NCI-H1694 (cell line): ENCODE measurements at regions not wholly inside any gene's neighbourhood (a gene's known extent, or its start where the extent isn't known, plus 50 kb on each side); places are given as distances from the start of the nearest gene placed in this dataset.
"Not testable (repeated sequence)": the region's sequence is repeated elsewhere in the genome, so short reads cannot be mapped to it uniquely, and the experiment has no call there.

Experiments used
- DNase-seq: peaks from one replicate; lab custom pipeline; 2025; lab: John Stamatoyannopoulos, UW

GRCh38 chr15:79606831-79607355 lies 174.8 kb downstream of the MINAR1 start:
- DNase-seq = no peak

- no peak for DNase-seq
Observed at GRCh38 chr15:79608066-79608864, 176.1 kb downstream of the MINAR1 start.

DNA sequence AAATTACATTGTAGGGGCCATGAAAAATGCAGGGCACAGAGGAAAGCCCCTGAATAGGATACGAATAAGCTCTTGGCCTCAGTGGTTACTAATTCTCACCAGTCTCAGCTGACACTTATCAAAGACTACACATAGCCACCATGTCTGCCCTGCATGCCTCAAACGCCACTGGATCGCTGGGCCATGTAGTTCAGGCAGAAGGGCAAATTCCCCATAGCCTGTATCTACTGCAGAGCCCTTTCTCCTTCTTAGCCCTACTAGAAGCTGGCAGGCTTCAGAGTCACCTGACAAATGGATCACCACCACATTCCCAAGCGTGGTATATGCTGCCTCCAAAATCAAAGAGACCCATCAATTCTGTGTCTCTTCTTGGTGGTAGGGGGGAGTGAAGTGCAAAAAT lies 177.4 kb downstream of the MINAR1 start:
- no peak for DNase-seq

DNA sequence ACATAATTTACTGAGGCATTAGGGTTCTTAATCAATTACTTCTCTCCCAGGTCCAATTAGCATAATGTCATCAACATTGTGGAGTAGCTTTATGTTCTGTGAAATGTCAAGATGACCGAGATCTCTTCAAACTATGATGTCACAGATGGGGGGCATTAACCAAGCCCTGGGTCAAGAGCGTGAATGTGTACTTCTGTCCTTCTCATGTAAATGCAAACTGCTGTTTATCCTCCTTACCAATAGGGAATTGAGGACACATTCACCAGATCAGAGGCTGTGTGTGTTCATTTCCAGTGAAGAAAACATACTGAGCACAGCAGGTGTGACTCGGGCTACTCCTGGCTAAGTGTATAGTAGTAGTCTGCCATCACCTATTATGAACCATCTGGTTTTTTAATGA lies 177.9 kb downstream of the MINAR1 start:
- DNase-seq = no peak

DNA sequence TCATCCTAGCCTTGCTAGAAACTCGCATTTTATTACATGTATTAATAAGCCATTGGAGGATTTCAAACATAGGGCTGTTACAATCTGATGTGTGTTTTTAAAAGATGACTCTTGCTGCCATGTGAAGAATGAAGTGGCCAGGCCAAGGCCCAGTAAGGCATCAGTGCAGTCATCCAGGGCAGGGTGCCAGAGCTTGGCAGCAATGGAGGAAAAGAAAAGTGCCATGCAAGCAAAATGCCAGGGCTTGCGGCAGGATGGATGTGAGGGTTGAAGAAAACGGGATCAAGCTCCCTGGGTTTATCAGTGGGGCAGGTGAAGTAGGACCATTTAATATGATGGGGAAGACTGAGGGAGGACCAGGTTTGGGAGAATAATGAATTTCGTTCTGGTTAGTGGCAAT lies 183.6 kb downstream of the MINAR1 start:
- DNase-seq = no peak

GRCh38 chr15:79617071-79617470 lies 184.9 kb downstream of the MINAR1 start:
- no peak for DNase-seq

GRCh38 chr15:79620112-79620857 lies 188.1 kb downstream of the MINAR1 start:
- DNase-seq = no peak

- DNase-seq = not testable (repeated sequence)
Observed at GRCh38 chr15:79621805-79622204, 189.7 kb downstream of the MINAR1 start.

DNA sequence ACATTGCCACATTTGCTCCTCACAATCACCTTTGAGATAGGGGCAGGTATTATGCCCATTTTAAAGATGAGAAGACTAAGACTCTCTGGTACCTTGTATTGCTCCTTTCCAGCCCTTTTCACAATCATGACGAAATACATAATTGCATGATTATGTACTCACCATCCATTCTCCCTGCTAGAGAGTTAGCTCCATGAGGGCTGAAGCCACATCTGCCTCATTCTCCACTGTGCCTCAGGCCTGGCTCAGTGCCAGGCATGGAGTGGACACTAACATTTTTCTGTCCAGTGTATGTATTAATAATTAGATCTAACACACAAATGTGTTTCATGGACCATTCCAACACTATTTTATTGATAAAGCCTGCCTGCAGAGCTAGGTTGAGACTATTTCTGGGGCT lies 191.4 kb downstream of the MINAR1 start:
- no peak for DNase-seq

- no peak for DNase-seq
Observed at GRCh38 chr15:79629687-79630086, 197.6 kb downstream of the MINAR1 start.

GRCh38 chr15:79632457-79632856 lies 200.3 kb downstream of the MINAR1 start:
- DNase-seq = no peak

- DNase-seq = no peak
Observed at GRCh38 chr15:79635149-79635771, 203.1 kb downstream of the MINAR1 start.

GRCh38 chr15:79635897-79636561 lies 203.9 kb downstream of the MINAR1 start:
- no peak for DNase-seq

- no peak for DNase-seq
Observed at GRCh38 chr15:79640206-79640605, 208.1 kb downstream of the MINAR1 start.

DNA sequence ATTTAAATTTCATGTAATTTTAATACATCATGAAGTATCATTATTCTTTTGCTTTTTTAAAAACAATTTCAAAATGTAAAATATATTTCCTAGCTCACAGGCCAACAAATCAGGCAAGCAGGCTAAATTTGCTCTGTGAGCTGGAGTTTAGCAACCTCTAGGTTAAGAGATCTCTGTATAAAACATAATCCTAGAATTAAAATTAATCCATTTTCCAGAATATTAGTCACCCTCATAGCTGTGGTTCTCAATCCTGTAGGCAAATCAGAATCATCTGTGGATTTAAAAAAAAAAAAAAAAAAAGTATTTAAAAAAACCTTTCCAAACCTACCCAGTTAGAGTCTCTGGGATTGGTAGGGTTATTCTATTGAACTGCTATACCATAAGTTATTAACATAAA lies 209.7 kb downstream of the MINAR1 start:
- DNase-seq = no peak

DNA sequence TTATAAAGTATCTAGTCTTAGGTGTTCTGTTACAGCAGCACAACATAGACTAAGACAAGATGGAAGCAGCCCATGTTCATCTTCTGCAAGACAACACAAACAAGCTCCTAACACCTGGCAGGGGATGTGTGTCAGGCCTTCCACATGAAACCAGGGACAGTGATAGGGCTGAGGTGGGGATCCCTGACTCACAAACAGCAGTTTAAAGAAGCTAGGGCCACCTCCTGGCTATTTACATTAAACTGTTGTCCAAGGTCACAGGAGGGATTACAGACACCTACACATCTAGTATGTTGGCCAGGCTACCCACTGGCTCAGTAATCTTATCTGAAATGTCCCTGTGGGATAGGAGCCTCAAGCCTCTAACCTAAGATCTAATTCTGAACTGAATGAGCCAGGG lies 211.3 kb downstream of the MINAR1 start:
- no peak for DNase-seq

DNA sequence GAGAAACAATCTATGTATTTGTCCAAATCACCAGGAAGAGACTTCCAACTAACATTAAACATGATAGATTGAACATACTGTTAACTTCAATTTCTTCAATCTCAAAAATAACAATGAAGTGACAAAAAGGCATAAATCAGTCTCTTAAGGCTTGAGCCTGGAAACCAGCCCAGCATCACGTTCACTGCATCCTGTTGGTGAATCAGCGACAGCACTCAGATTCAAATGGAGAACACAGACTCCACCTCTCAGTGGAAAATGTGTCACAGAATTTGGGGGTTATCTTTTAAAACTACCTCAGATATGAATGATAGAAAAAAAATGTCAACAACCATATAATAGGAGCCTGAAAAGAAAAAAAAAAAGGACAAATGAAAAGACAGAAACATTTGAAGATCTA lies 212.0 kb downstream of the MINAR1 start:
- no peak for DNase-seq

DNA sequence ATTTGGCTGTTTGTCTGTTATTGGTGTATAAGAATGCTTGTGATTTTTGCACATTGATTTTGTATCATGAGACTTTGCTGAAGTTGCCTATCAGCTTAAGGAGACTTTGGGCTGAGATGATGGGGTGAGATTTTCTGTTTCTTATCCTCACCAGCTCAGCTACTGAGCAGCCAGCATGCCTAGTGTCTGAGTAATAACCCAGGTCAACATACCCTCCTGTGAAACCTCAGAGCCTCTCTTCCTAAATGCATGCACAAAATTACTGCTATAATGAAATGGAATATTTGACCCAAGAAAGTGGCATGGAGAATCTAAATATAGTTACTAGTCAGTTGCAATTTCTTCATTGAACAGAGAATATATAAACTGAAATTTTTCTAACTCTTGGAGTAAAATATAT lies 220.8 kb downstream of the MINAR1 start:
- not testable (repeated sequence) for DNase-seq

GRCh38 chr15:79653533-79653932 lies 221.4 kb downstream of the MINAR1 start:
- DNase-seq = no peak

- DNase-seq = peak; percentile 9
Observed at GRCh38 chr15:79656151-79657000, 224.2 kb downstream of the MINAR1 start.

DNA sequence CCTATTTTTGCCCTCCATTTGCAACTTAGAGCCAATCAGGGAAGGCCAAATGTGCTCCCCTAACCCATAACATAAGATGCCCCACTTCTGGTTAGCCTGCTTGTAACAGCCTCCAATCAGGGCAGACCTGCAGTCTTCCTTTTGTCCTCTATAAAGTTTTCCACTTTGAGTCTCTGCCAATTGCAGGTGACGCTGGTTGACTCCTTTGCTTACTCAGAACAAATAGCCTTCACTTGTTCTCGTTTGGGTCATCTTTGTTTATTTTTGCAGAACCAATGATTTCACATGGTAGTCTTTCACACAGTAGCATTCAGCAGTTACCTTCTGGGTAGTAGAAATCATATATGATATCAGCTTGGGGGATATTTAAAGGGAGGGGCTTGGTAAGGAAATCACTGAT lies 225.6 kb downstream of the MINAR1 start:
- no peak for DNase-seq
